ENCODE measurements at regions not wholly inside any gene's neighbourhood (a gene's known extent, or its start where the extent isn't known, plus 50 kb on each side); places are given as distances from the start of the nearest gene placed in this dataset.

DNA sequence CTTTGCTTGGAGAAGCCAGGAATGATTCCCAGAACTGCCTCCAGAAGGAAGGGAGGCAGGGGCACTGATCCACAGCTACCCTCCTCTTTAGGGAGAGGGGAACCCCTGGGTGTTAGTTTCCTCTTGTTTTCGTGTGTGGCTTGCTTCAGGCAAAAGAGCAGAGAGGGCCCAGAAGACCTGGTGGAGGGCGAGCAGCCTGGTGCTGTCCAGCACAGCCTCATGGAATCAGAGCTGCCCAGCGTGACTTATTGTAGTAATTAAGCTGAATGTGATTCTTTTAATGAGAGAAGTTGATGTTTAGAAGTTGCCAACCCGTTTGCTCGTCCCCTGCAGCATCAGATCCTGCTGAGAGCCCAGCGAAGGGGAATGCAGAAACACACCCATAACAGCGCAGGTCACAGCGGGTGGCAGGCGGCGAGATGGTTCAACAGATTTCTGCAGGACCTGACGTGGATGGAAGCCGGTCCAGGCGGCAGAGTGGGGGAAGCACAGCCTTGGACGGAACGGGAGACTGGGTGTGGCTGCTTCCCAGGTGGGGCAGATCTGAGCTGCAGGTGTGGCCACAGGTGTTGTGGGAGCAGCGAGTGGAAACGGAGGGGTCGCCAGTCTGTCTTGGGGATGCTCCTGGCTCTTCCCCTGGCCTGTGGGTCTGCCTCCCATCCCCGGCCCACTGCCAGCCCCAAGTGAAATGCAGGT is 53.7 kb upstream of the SHH start:
- DNase-seq (ENCODE audit: low spot score) = no peak

DNA sequence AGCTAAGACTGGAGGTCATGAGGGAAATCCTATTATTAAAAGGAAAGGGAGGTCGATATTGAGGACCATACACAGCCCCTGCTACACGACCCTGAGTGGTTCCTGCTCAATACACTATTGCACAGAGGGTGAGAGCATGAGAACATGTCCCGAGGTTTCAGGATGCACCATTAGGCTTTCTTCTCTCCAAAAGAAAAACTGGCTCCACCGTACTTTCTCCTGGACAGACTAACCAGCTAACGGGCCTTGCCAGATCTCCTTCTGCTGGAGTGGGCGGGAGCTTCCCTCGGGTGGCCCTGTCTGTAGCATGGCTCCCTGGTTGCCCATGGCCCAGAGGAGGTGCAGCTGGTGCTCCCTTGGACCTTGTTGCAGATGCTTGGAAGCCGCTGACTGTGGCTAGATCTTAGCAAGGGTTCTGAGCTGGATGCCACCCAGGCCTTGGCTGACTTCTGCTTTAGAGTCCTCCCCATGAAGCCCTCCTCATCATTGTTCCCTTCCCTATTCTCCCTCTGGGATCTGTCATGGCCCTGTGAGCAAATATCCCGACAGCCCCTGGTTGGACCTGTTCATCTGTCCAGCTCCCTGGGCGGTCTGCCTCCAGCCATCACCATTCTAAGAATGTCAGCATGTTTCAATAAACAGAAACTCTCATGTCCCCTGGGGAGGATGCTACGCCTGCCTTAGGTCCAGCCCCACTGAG is 52.9 kb upstream of the SHH start:
- no peak for DNase-seq (ENCODE audit: low spot score)

DNA sequence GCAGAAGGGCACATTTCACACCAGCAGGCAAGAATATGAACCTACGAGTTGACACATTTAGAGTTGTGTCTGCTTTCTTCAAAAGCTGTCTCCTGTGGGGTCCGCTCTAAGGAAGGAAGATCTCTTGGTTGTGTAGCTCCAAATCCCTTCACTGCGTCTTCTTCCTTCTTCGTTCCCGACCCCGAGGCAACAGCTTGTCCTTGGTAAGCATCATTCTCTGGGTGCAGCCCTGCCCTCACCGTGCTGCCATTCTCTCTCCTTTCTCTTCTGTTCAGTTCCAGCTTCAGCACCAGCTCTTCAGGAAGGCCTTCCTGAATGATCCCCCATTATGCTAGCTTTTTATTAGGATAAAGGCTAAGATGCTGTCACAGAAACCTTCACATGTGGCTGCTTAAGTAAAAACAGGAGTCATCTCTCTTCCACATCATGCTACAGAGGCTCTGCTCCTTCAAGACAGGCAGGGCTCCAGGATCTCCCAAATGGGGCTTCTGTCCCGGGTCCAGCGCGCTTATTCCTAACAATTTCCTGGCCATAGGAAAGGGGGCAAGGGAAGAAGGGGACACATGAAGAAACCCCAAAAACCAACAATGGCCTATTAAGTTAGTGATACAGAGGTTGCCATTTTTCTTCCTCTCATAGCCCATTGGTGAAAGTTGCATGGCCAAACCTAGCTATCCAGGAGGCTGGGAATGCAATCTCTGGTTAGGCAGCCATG is 52.2 kb upstream of the SHH start:
- DNase-seq (ENCODE audit: low spot score) = no peak

DNA sequence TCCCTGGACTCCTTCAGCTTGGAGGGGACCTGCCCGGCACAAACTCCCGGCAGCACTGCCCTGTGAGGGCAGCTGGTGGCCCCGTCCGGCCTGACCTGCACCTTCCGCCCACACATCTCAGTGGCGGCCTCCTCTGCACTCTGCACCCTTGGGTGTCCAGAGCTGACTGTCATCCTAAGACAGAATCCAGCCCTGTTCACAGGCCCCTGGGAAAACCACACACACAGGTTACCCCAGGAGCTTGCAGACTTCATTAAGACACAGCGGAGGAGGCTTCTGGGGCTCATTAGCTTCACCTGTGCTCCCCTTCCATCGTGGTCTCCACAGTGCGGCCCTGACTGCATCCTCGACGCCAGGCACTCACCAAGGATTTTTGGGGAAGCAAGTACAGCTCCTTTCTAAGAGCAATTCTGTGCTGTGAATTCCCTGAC is 51.5 kb upstream of the SHH start:
- no peak for DNase-seq (ENCODE audit: low spot score)

GRCh38 chr7:155862123-155862892 is 50.0 kb upstream of the SHH start:
- no peak for DNase-seq (ENCODE audit: low spot score)

Measured in kidney capillary endothelial cell (primary cell).